Mucosa of rectum (tissue), 2 donors: ENCODE measurements at regions not wholly inside any gene's neighbourhood (a gene's known extent, or its start where the extent isn't known, plus 50 kb on each side); places are given as distances from the start of the nearest gene placed in this dataset.

Source experiments
- H3K27ac ChIP-seq, 2 donors: one replicate each; pipeline ENCODE4 v1.7.0; 2013; ENCODE audit warnings: inconsistent platforms in 2 of 2, low read depth in 2 of 2, low read length in 2 of 2
- H3K27me3 ChIP-seq, 2 donors: one replicate each; pipeline ENCODE4 v1.7.0; 2013; ENCODE audit warnings: low read length in 2 of 2; ENCODE audit not compliant: control insufficient read depth in 2 of 2, insufficient read depth in 2 of 2
- H3K36me3 ChIP-seq, 2 donors: one replicate each; pipeline ENCODE4 v1.7.0; 2013; ENCODE audit warnings: low read length in 2 of 2; ENCODE audit not compliant: control insufficient read depth in 2 of 2, insufficient read depth in 2 of 2
- H3K4me1 ChIP-seq, 2 donors: one replicate each; pipeline ENCODE4 v1.7.0; 2013; ENCODE audit warnings: low read length in 2 of 2, mild to moderate bottlenecking in 1 of 2; ENCODE audit not compliant: control insufficient read depth in 2 of 2, insufficient read depth in 2 of 2
- H3K4me3 ChIP-seq, 2 donors: one replicate each; pipeline ENCODE4 v1.7.0; 2013; ENCODE audit warnings: low read length in 2 of 2
- H3K9ac ChIP-seq, 2 donors: one replicate each; pipeline ENCODE4 v1.7.0; 2013; ENCODE audit warnings: low read length in 2 of 2, low read depth in 1 of 2, mild to moderate bottlenecking in 1 of 2
- H3K9me3 ChIP-seq, 2 donors: one replicate each; pipeline ENCODE4 v1.7.0; 2013; ENCODE audit warnings: low read length in 2 of 2; ENCODE audit not compliant: control insufficient read depth in 2 of 2
- donor health status: healthy.
- donor health status: Normal muscosa, but diverticular disease.

DNA sequence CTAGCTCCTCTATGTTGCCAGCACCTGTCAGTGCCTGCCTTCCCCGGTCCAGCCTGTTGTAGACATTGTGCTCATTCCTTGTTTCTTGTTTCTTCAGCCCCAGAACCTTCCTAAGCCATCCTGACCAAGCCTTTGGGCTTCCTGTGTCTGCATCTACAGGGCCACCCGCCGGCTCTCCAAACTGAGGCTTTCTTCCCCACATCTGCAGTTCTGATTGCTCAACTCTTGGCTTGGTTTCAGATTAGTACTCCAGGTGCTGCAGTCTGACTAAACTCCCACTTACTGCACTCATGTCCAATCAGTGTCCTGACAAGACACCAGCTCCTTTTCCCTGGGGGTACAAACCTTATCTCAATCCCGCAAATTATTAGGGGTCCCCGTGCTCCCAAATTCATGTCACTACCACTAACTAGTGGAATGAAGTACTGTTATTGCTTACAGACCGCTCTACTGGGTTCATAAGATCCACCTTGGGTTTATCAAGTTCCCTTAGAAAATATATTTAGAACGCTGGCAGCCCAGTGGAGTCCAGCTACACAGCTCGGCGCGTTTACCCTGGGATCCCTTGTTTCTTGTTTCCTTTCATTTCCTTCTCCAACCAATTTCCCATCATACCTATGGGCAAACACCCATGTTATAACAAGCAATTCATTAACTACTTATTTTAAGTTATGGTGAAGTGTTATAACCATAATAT, 114.2 kb upstream of the TJP1 start:
- H3K27me3 ChIP-seq = no peaks in the 10 kb centered on the region
- no peak overlapping the region for H3K27ac ChIP-seq
- no peak overlapping the region for H3K9ac ChIP-seq
- no peak overlapping the region for H3K4me3 ChIP-seq
- peaks cover 0 to 18% of the 10 kb centered on the region in 2 donors for H3K4me1 ChIP-seq
- no peaks in the 10 kb centered on the region for H3K36me3 ChIP-seq
- H3K9me3 ChIP-seq = no peaks in the 10 kb centered on the region

DNA sequence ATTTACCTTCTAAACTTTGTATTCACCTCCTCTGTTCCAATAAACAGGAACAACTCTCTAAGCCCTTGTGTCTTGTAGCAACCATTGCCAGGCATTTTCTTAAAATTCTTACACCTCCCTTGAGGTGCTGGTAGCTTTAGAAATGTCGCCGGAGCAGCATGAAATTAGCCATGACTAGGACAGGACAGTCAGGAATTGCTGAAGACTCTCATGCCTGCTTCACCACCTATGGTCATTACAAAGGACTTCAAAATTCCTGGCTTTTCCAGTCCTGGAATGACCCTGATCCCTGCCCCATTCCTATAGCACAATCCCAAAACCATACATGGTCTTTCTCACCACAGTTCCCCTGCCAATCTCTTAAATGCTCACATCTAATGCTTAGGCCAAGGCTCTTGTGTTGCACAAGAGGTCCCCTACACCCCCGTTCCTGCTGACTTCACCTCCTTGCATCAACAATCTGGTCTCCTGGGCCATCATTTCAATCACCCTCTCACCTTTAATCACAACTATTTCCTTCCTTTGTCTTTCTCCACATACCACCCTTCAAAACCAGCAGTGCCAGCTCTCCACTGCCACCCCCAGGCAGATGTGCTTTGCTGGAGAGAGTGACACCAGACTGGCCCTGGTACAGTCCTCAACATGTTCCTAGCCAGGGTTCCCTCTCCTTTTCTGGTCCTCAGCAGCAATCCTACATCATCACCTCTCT, 113.2 kb upstream of the TJP1 start:
- peaks cover 0 to 18% of the 10 kb centered on the region in 2 donors for H3K4me1 ChIP-seq
- H3K27me3 ChIP-seq = no peaks in the 10 kb centered on the region
- H3K36me3 ChIP-seq = no peaks in the 10 kb centered on the region
- H3K4me3 ChIP-seq = no peak overlapping the region
- no peaks in the 10 kb centered on the region for H3K9me3 ChIP-seq
- H3K27ac ChIP-seq = no peak overlapping the region
- no peak overlapping the region for H3K9ac ChIP-seq

DNA sequence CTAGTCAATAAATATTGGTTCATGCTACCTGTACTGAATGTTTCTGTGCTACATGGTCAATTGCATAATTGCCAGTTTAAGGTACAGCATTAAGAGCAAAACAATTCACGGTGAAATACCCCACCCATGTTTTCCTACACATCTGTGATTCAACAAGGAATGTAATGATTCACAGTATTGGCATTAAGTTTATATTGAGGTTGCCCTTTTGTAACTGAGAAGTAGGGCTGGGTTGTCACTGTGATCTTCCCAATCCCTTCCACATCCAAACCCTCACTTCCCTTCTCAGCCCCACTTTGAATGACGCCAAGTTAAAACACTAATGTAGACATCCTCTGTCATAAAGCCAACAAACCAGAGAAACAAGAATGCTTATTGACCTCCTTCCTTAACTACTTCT, 112.0 kb upstream of the TJP1 start:
- Histone ChIP-seq H3K4me3 (no peak overlapping the region), H3K27ac (peak overlapping the region in 1 of 2 donors; percentile 72), H3K9ac (no peak overlapping the region), H3K36me3 (no peaks in the 10 kb centered on the region), H3K4me1 (peaks cover 0 to 18% of the 10 kb centered on the region in 2 donors), H3K9me3 (no peaks in the 10 kb centered on the region), H3K27me3 (no peaks in the 10 kb centered on the region)

DNA sequence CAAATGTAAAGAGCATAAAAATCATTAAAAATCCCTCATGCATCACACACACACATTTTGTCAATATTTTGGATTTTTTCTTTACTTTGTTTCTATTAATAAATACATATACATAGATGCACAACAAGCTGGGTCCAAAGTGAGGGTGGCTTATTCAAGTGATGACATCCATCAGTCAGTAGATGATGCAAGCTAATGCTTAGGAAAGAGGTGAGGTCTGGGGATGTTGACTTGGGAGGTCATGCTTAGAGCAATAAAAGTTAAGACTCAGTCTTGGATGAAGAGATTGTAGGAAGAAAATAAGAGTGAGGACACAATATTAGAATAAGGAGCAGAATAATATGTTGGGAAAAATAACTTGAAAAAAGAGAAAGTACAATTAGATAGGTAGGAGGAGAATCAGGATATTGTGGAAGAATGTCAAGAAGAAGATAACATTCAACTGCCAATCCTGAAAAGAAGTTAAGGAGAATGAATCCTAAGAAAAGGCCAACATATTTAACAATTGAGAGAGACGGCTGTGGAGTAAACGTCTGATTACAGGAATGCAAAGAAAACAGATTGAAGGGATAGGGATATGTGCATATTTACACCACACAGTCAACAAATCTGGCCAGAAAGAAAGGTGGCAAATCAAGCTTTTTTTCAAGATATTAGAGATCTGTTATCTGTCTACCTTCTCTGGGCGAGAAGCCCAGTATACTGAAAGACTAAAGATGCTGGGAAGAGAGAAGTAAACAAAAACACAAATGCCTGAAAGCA, 111.0 kb upstream of the TJP1 start:
- H3K4me3 ChIP-seq = no peak overlapping the region
- peaks cover 0 to 18% of the 10 kb centered on the region in 2 donors for H3K4me1 ChIP-seq
- no peak overlapping the region for H3K9ac ChIP-seq
- no peaks in the 10 kb centered on the region for H3K9me3 ChIP-seq
- no peaks in the 10 kb centered on the region for H3K36me3 ChIP-seq
- H3K27ac ChIP-seq = peak overlapping the region in 1 of 2 donors; percentile 72
- H3K27me3 ChIP-seq = no peaks in the 10 kb centered on the region

DNA sequence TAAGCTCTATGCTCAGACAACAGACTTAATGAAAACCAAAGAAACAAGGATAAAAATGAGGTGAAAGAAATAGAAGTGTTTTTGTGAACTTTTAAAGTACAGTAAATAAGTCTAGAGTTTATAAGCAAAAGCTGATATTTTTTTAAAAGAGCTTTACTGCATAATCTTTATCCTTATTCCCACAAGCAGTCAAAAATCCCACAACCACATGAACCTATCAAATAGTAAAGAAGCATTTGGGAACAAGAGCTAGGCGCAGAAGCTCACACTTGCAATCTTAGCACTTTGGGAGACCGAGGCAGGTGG, 103.8 kb upstream of the TJP1 start:
- H3K36me3 ChIP-seq = no peaks in the 10 kb centered on the region
- no peak overlapping the region for H3K4me3 ChIP-seq
- H3K9me3 ChIP-seq = no peaks in the 10 kb centered on the region
- peaks cover 14 to 23% of the 10 kb centered on the region in 2 donors for H3K4me1 ChIP-seq
- H3K9ac ChIP-seq = peak overlapping the region in 1 of 2 donors; percentile 18
- H3K27me3 ChIP-seq = no peaks in the 10 kb centered on the region
- H3K27ac ChIP-seq = peak overlapping the region; percentile 70 to 79

DNA sequence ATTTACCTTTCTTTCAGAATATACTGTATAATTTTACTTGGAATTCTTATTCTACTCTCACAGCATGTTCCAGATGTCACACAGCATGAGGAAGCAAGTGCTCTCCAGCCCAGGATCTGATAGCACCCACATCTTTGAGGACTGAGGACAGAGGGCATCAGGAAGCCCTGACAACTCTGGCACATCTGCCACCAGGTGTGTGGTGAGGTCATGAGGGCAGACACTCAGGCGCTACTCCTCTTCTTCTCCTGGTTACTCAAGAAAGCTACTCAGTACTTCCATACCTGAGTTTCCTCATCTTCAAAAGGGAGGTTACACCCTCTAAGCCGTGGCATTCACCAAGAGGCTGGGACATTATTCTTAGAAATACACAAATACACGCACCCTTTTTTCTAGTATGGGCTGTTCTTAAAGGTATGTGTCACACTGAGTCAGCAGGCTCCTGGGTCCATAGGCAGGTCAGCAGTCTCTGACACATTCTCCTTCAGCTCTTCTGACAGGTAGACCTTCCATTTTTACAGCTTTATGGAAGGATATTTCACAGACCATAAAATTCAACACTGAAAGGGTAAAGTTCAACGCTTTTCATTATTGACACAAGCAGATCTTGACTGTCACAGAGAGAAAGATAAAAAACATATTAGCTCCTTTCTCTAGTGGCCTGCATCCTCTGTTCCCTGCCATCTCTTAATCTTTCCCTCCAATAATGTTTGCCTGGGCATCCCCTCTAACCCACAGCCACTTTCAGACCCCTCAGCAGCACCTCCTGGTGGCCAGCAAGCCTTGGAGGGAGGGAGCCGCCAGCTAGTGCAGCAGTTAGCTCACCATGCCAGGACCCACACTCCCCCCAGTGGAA, 103.2 kb upstream of the TJP1 start:
- Histone ChIP-seq H3K4me3 (peak overlapping the region in 1 of 2 donors; percentile 15), H3K9ac (peak overlapping the region; percentile 32 to 43), H3K9me3 (no peaks in the 10 kb centered on the region), H3K36me3 (no peaks in the 10 kb centered on the region), H3K27me3 (peaks cover 0 to 2% of the 10 kb centered on the region in 2 donors), H3K27ac (peak overlapping the region; percentile 70 to 84), H3K4me1 (peaks cover 14 to 24% of the 10 kb centered on the region in 2 donors)

DNA sequence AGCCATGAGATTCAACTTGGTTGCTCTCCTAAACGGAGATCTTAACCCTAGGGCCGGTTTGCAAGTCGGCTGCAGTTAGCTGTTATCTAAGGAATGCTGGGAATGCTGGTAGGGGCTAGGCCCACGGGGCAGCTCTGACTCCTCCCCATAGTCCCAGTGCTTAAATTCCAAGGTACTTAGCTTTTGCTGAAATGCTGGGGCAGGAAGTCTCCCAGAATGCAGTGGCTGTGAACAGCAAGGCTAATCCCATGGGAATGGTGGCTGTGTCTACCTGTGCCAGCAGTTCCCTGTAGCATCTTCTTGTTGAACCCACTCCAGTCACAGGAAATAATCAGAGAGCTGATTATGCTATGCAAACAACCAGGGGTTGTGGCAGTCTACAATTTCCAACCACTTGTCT, 102.5 kb upstream of the TJP1 start:
- Histone ChIP-seq H3K27ac (peak overlapping the region; percentile 64 to 84), H3K4me3 (peak overlapping the region; percentile 15 to 37), H3K36me3 (no peaks in the 10 kb centered on the region), H3K9ac (peak overlapping the region; percentile 32 to 43), H3K27me3 (peaks cover 0 to 3% of the 10 kb centered on the region in 2 donors), H3K9me3 (no peaks in the 10 kb centered on the region), H3K4me1 (peaks cover 14 to 25% of the 10 kb centered on the region in 2 donors)

DNA sequence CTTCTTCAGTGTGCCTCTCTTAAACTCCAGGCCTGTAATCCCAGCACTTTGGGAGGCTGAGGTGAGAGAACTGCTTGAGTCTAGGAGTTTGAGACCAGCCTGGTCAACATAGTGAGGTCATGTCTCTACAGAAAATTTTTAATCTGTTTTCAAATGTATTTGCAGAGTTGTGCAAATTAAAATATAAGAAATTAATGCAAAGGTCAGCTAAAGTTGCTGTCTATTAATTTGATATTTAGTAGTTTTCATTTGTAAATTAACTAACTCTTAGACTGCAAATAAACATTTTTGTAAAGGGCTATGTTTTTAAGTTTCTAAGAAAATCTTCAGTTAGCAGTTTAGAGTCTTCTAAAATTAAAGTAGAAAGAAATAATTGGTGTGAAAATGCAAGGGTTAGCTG, 99.9 kb upstream of the TJP1 start:
- peaks cover 14 to 30% of the 10 kb centered on the region in 2 donors for H3K4me1 ChIP-seq

DNA sequence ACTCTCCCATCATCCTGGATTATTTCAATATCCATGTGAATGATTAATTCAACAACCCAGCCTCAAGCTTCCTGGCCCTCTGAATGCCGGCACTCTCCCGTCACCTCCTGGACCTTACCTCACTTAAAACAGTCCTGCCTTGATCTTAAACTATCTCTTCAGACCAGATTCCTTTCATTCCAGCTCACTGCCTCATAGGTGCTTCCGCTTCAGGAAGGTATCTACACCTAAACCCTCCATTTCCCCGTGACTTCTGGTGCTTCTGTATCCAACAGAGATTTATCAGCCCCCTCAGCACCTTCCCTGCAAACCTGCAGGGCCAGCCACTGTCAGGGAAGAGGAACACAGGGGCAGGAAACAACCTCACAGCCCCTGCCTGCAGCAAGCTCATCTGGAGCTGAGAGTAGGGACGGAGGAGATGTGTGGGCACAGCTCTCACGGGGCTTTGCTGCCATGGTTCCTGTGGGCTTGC, 98.9 kb upstream of the TJP1 start:
- Histone ChIP-seq H3K36me3 (no peaks in the 10 kb centered on the region), H3K27ac (no peak overlapping the region), H3K27me3 (peaks cover 0 to 3% of the 10 kb centered on the region in 2 donors), H3K9ac (no peak overlapping the region), H3K9me3 (no peaks in the 10 kb centered on the region), H3K4me3 (no peak overlapping the region), H3K4me1 (peaks cover 13 to 26% of the 10 kb centered on the region in 2 donors)

More for the DNA sequence above, 99.9 kb upstream of the TJP1 start:
- no peaks in the 10 kb centered on the region for H3K9me3 ChIP-seq
- no peaks in the 10 kb centered on the region for H3K36me3 ChIP-seq
- H3K27ac ChIP-seq = no peak overlapping the region
- H3K4me3 ChIP-seq = no peak overlapping the region
- no peak overlapping the region for H3K9ac ChIP-seq
- H3K27me3 ChIP-seq = peaks cover 0 to 3% of the 10 kb centered on the region in 2 donors
